NOMO-1 treated with DMSO at 0.1 percent for 48 hours (cell line): ENCODE measurements at regions not wholly inside any gene's neighbourhood (a gene's known extent, or its start where the extent isn't known, plus 50 kb on each side); places are given as distances from the start of the nearest gene placed in this dataset.

Experiments
- DNase-seq: peaks from one replicate; lab custom pipeline; 2025; ENCODE audit not compliant: unreplicated experiment; lab: John Stamatoyannopoulos, UW

- DNase-seq: no peak
Measured at GRCh38 chr3:178258121-178258520, 278.1 kb upstream of the KCNMB2 start.

GRCh38 chr3:178259703-178260102, 276.5 kb upstream of the KCNMB2 start:
- DNase-seq: no peak

- DNase-seq: no peak
Measured at GRCh38 chr3:178260887-178261565, 275.2 kb upstream of the KCNMB2 start.

GRCh38 chr3:178263236-178263916, 272.9 kb upstream of the KCNMB2 start:
- peak; percentile 80 for DNase-seq

GRCh38 chr3:178267158-178267844, 268.9 kb upstream of the KCNMB2 start:
- DNase-seq: no peak

- DNase-seq: no peak
Measured at GRCh38 chr3:178270838-178271237, 265.4 kb upstream of the KCNMB2 start.

- DNase-seq: no peak
Measured at GRCh38 chr3:178271740-178272387, 264.4 kb upstream of the KCNMB2 start.

GRCh38 chr3:178272841-178273240, 263.4 kb upstream of the KCNMB2 start:
- DNase-seq: no peak

GRCh38 chr3:178274711-178275110, 261.5 kb upstream of the KCNMB2 start:
- DNase-seq: no peak

GRCh38 chr3:178275311-178275710, 260.9 kb upstream of the KCNMB2 start:
- DNase-seq: no peak

GRCh38 chr3:178275793-178276192, 260.4 kb upstream of the KCNMB2 start:
- DNase-seq: no peak

- no peak for DNase-seq
Measured at GRCh38 chr3:178277605-178278004, 258.6 kb upstream of the KCNMB2 start.

- DNase-seq: no peak
Measured at GRCh38 chr3:178283561-178283960, 252.7 kb upstream of the KCNMB2 start.

GRCh38 chr3:178284181-178284580, 252.1 kb upstream of the KCNMB2 start:
- no peak for DNase-seq

GRCh38 chr3:178288074-178288473, 248.2 kb upstream of the KCNMB2 start:
- DNase-seq: no peak

- no peak for DNase-seq
Measured at GRCh38 chr3:178289544-178290160, 246.6 kb upstream of the KCNMB2 start.

GRCh38 chr3:178291574-178292370, 244.5 kb upstream of the KCNMB2 start:
- DNase-seq: no peak

- DNase-seq: no peak
Measured at GRCh38 chr3:178295292-178295912, 240.8 kb upstream of the KCNMB2 start.

- DNase-seq: no peak
Measured at GRCh38 chr3:178297199-178297598, 239.0 kb upstream of the KCNMB2 start.

- DNase-seq: no peak
Measured at GRCh38 chr3:178297740-178298139, 238.5 kb upstream of the KCNMB2 start.
